GM18909 (cell line): ENCODE measurements at regions not wholly inside any gene's neighbourhood (a gene's known extent, or its start where the extent isn't known, plus 50 kb on each side); places are given as distances from the start of the nearest gene placed in this dataset.
"Not testable (repeated sequence)": the region's sequence is repeated elsewhere in the genome, so short reads cannot be mapped to it uniquely, and the experiment has no call there.

Experiments used
- ATAC-seq: cut with Tn5 transposase; IDR thresholded peaks from one replicate; pipeline ENCODE4 v1.9.1; 2021; ENCODE audit warnings: mild to moderate bottlenecking; ENCODE audit not compliant: unreplicated experiment, poor library complexity

- ATAC-seq, result not testable (repeated sequence)
These were observed 401.7 kb downstream of the SMOC2 start for GRCh38 chr6:168842632-168843212.

GRCh38 chr6:168841609-168842278, 400.8 kb downstream of the SMOC2 start:
- no peak for ATAC-seq

GRCh38 chr6:168840932-168841331, 399.9 kb downstream of the SMOC2 start:
- ATAC-seq, result not testable (repeated sequence)

GRCh38 chr6:168840299-168840698, 399.3 kb downstream of the SMOC2 start:
- not testable (repeated sequence) for ATAC-seq

GRCh38 chr6:168838037-168838399, 397.0 kb downstream of the SMOC2 start:
- ATAC-seq, result no peak

- ATAC-seq, result no peak
These were observed 396.5 kb downstream of the SMOC2 start for GRCh38 chr6:168837254-168838036.

GRCh38 chr6:168835991-168836390, 395.0 kb downstream of the SMOC2 start:
- no peak for ATAC-seq

GRCh38 chr6:168834801-168835200, 393.8 kb downstream of the SMOC2 start:
- no peak for ATAC-seq

- ATAC-seq, result no peak
These were observed 393.1 kb downstream of the SMOC2 start for GRCh38 chr6:168834042-168834587.

- ATAC-seq, result no peak
These were observed 387.8 kb downstream of the SMOC2 start for GRCh38 chr6:168828800-168829199.

GRCh38 chr6:168828035-168828434, 387.1 kb downstream of the SMOC2 start:
- ATAC-seq, result no peak

GRCh38 chr6:168827586-168827871, 386.5 kb downstream of the SMOC2 start:
- ATAC-seq, result no peak

- no peak for ATAC-seq
These were observed 386.0 kb downstream of the SMOC2 start for GRCh38 chr6:168826726-168827585.

GRCh38 chr6:168826078-168826390, 385.1 kb downstream of the SMOC2 start:
- ATAC-seq, result no peak

- no peak for ATAC-seq
These were observed 384.5 kb downstream of the SMOC2 start for GRCh38 chr6:168825226-168826077.

- no peak for ATAC-seq
These were observed 382.6 kb downstream of the SMOC2 start for GRCh38 chr6:168823397-168824212.

GRCh38 chr6:168822376-168822775, 381.4 kb downstream of the SMOC2 start:
- ATAC-seq, result no peak

- no peak for ATAC-seq
These were observed 378.6 kb downstream of the SMOC2 start for GRCh38 chr6:168819546-168819945.

GRCh38 chr6:168817558-168818159, 376.7 kb downstream of the SMOC2 start:
- ATAC-seq, result no peak
